ENCODE measurements at regions not wholly inside any gene's neighbourhood (a gene's known extent, or its start where the extent isn't known, plus 50 kb on each side); places are given as distances from the start of the nearest gene placed in this dataset.

- peaks cover 0 to 2% of the 10 kb centered on the region in 2 donors for H3K27me3 Mint-ChIP-seq
- CTCF ChIA-PET = no interaction called here
Observed at GRCh38 chr2:2881499-2881898, 496.1 kb downstream of the EIPR1 start.

GRCh38 chr2:2880938-2881337 lies 496.7 kb downstream of the EIPR1 start:
- no peak for DNase-seq
- Mint-ChIP-seq H3K4me3 (no peak overlapping the region), H3K9me3 (peaks cover 0 to 11% (median 0%) of the 10 kb centered on the region in 5 donors), H3K4me1 (no peaks in the 10 kb centered on the region), H3K27ac (no peak overlapping the region), H3K27me3 (no peaks in the 10 kb centered on the region), H3K36me3 (peaks cover 0 to 2% (median 0%) of the 10 kb centered on the region in 3 donors)
- CTCF ChIA-PET = no interaction called here
- H3K4me3 ChIP-seq (ENCODE audit: low read length) = no peak overlapping the region
- POLR2A ChIA-PET = no interaction called here
- no peaks in the 10 kb centered on the region for H3K9me3 ChIP-seq (ENCODE audit: low read length)
- no peak overlapping the region for H3K27ac ChIP-seq (ENCODE audit: low read depth, low read length)
- H3K4me1 ChIP-seq (ENCODE audit: insufficient read depth, low read length) = no peaks in the 10 kb centered on the region
- H3K27me3 ChIP-seq (ENCODE audit: insufficient read depth, low read length, poor library complexity, severe bottlenecking) = no peaks in the 10 kb centered on the region
- no peaks in the 10 kb centered on the region for H3K36me3 ChIP-seq (ENCODE audit: insufficient read depth, low read length)

More at GRCh38 chr2:2881499-2881898, 496.1 kb downstream of the EIPR1 start:
- H3K27me3 ChIP-seq (ENCODE audit: insufficient read depth, low read length, poor library complexity, severe bottlenecking) = no peaks in the 10 kb centered on the region
- Mint-ChIP-seq H3K36me3 (peaks cover 0 to 2% (median 0%) of the 10 kb centered on the region in 3 donors), H3K4me1 (no peaks in the 10 kb centered on the region), H3K27ac (no peak overlapping the region), H3K9me3 (peaks cover 0 to 11% (median 0%) of the 10 kb centered on the region in 5 donors), H3K4me3 (no peak overlapping the region)
- POLR2A ChIA-PET = no interaction called here
- DNase-seq = no peak
- H3K27ac ChIP-seq (ENCODE audit: low read depth, low read length) = no peak overlapping the region
- no peaks in the 10 kb centered on the region for H3K4me1 ChIP-seq (ENCODE audit: insufficient read depth, low read length)
- H3K4me3 ChIP-seq (ENCODE audit: low read length) = no peak overlapping the region
- no peaks in the 10 kb centered on the region for H3K9me3 ChIP-seq (ENCODE audit: low read length)
- H3K36me3 ChIP-seq (ENCODE audit: insufficient read depth, low read length) = no peaks in the 10 kb centered on the region

GRCh38 chr2:2879781-2880180 lies 497.8 kb downstream of the EIPR1 start:
- H3K27me3 ChIP-seq (ENCODE audit: insufficient read depth, low read length, poor library complexity, severe bottlenecking) = no peaks in the 10 kb centered on the region
- H3K36me3 ChIP-seq (ENCODE audit: insufficient read depth, low read length) = no peaks in the 10 kb centered on the region
- ChIA-PET CTCF (no interaction called here), POLR2A (no interaction called here)
- H3K4me1 Mint-ChIP-seq = no peaks in the 10 kb centered on the region
- H3K27me3 Mint-ChIP-seq = no peaks in the 10 kb centered on the region
- H3K4me3 Mint-ChIP-seq = no peak overlapping the region
- no peak for DNase-seq
- H3K9me3 ChIP-seq (ENCODE audit: low read length) = no peaks in the 10 kb centered on the region
- no peak overlapping the region for H3K4me3 ChIP-seq (ENCODE audit: low read length)
- peaks cover 0 to 11% (median 0%) of the 10 kb centered on the region in 5 donors for H3K9me3 Mint-ChIP-seq
- peaks cover 0 to 2% (median 0%) of the 10 kb centered on the region in 3 donors for H3K36me3 Mint-ChIP-seq
- H3K27ac ChIP-seq (ENCODE audit: low read depth, low read length) = no peak overlapping the region
- H3K27ac Mint-ChIP-seq = no peak overlapping the region
- H3K4me1 ChIP-seq (ENCODE audit: insufficient read depth, low read length) = no peaks in the 10 kb centered on the region

- DNase-seq = no peak
- Histone ChIP-seq H3K36me3 (ENCODE audit: insufficient read depth, low read length) (no peaks in the 10 kb centered on the region), H3K4me3 (ENCODE audit: low read length) (no peak overlapping the region), H3K27ac (ENCODE audit: low read depth, low read length) (no peak overlapping the region), H3K4me1 (ENCODE audit: insufficient read depth, low read length) (no peaks in the 10 kb centered on the region), H3K9me3 (ENCODE audit: low read length) (no peaks in the 10 kb centered on the region), H3K27me3 (ENCODE audit: insufficient read depth, low read length, poor library complexity, severe bottlenecking) (no peaks in the 10 kb centered on the region)
- H3K36me3 Mint-ChIP-seq = peaks cover 0 to 2% (median 0%) of the 10 kb centered on the region in 3 donors
- H3K27ac Mint-ChIP-seq = no peak overlapping the region
- peaks cover 0 to 11% (median 0%) of the 10 kb centered on the region in 5 donors for H3K9me3 Mint-ChIP-seq
- ChIA-PET POLR2A (no interaction called here), CTCF (no interaction called here)
- no peak overlapping the region for H3K4me3 Mint-ChIP-seq
- H3K27me3 Mint-ChIP-seq = no peaks in the 10 kb centered on the region
- no peaks in the 10 kb centered on the region for H3K4me1 Mint-ChIP-seq
Observed at GRCh38 chr2:2879071-2879470, 498.5 kb downstream of the EIPR1 start.

- POLR2A ChIA-PET = no interaction called here
- H3K4me3 ChIP-seq (ENCODE audit: low read length) = no peak overlapping the region
- Mint-ChIP-seq H3K4me3 (no peak overlapping the region), H3K36me3 (no peaks in the 10 kb centered on the region), H3K27me3 (no peaks in the 10 kb centered on the region), H3K4me1 (no peaks in the 10 kb centered on the region), H3K9me3 (peaks cover 0 to 1% (median 0%) of the 10 kb centered on the region in 5 donors), H3K27ac (no peak overlapping the region)
- H3K4me1 ChIP-seq (ENCODE audit: insufficient read depth, low read length) = no peaks in the 10 kb centered on the region
- no peaks in the 10 kb centered on the region for H3K9me3 ChIP-seq (ENCODE audit: low read length)
- H3K27ac ChIP-seq (ENCODE audit: low read depth, low read length) = no peak overlapping the region
- CTCF ChIA-PET = no interaction called here
- no peaks in the 10 kb centered on the region for H3K36me3 ChIP-seq (ENCODE audit: insufficient read depth, low read length)
- DNase-seq = no peak
- H3K27me3 ChIP-seq (ENCODE audit: insufficient read depth, low read length, poor library complexity, severe bottlenecking) = no peaks in the 10 kb centered on the region
Observed at GRCh38 chr2:2877427-2877826, 500.2 kb downstream of the EIPR1 start.

- no peak overlapping the region for H3K4me3 ChIP-seq (ENCODE audit: low read length)
- Mint-ChIP-seq H3K9me3 (no peaks in the 10 kb centered on the region), H3K27ac (no peak overlapping the region), H3K4me1 (no peaks in the 10 kb centered on the region), H3K36me3 (no peaks in the 10 kb centered on the region), H3K27me3 (no peaks in the 10 kb centered on the region), H3K4me3 (no peak overlapping the region)
- no peak for DNase-seq
- no peak overlapping the region for H3K27ac ChIP-seq (ENCODE audit: low read depth, low read length)
- H3K27me3 ChIP-seq (ENCODE audit: insufficient read depth, low read length, poor library complexity, severe bottlenecking) = no peaks in the 10 kb centered on the region
- ChIA-PET POLR2A (no interaction called here), CTCF (no interaction called here)
- H3K36me3 ChIP-seq (ENCODE audit: insufficient read depth, low read length) = no peaks in the 10 kb centered on the region
- H3K4me1 ChIP-seq (ENCODE audit: insufficient read depth, low read length) = no peaks in the 10 kb centered on the region
- H3K9me3 ChIP-seq (ENCODE audit: low read length) = no peaks in the 10 kb centered on the region
Observed at GRCh38 chr2:2876331-2877221, 501.0 kb downstream of the EIPR1 start.

- Mint-ChIP-seq H3K27me3 (no peaks in the 10 kb centered on the region), H3K9me3 (no peaks in the 10 kb centered on the region), H3K4me3 (no peak overlapping the region), H3K27ac (no peak overlapping the region), H3K4me1 (no peaks in the 10 kb centered on the region), H3K36me3 (no peaks in the 10 kb centered on the region)
- ChIA-PET POLR2A (no interaction called here), CTCF (no interaction called here)
- Histone ChIP-seq H3K36me3 (ENCODE audit: insufficient read depth, low read length) (no peaks in the 10 kb centered on the region), H3K9me3 (ENCODE audit: low read length) (no peaks in the 10 kb centered on the region), H3K4me3 (ENCODE audit: low read length) (no peak overlapping the region), H3K27ac (ENCODE audit: low read depth, low read length) (no peak overlapping the region), H3K4me1 (ENCODE audit: insufficient read depth, low read length) (no peaks in the 10 kb centered on the region), H3K27me3 (ENCODE audit: insufficient read depth, low read length, poor library complexity, severe bottlenecking) (no peaks in the 10 kb centered on the region)
- no peak for DNase-seq
Observed at GRCh38 chr2:2875831-2876230, 501.8 kb downstream of the EIPR1 start.

- H3K36me3 Mint-ChIP-seq = no peaks in the 10 kb centered on the region
- POLR2A ChIA-PET = no interaction called here
- CTCF ChIA-PET = no interaction called here
Observed at GRCh38 chr2:2875296-2875695, 502.3 kb downstream of the EIPR1 start.

More at GRCh38 chr2:2875296-2875695, 502.3 kb downstream of the EIPR1 start:
- Mint-ChIP-seq H3K27ac (no peak overlapping the region), H3K9me3 (no peaks in the 10 kb centered on the region), H3K4me1 (no peaks in the 10 kb centered on the region), H3K27me3 (no peaks in the 10 kb centered on the region), H3K4me3 (no peak overlapping the region)
- H3K9me3 ChIP-seq (ENCODE audit: low read length) = no peaks in the 10 kb centered on the region
- no peaks in the 10 kb centered on the region for H3K36me3 ChIP-seq (ENCODE audit: insufficient read depth, low read length)
- no peaks in the 10 kb centered on the region for H3K27me3 ChIP-seq (ENCODE audit: insufficient read depth, low read length, poor library complexity, severe bottlenecking)
- no peak overlapping the region for H3K4me3 ChIP-seq (ENCODE audit: low read length)
- no peaks in the 10 kb centered on the region for H3K4me1 ChIP-seq (ENCODE audit: insufficient read depth, low read length)
- H3K27ac ChIP-seq (ENCODE audit: low read depth, low read length) = no peak overlapping the region
- no peak for DNase-seq
